Glomerular visceral epithelial cell (primary cell): ENCODE measurements at regions not wholly inside any gene's neighbourhood (a gene's known extent, or its start where the extent isn't known, plus 50 kb on each side); places are given as distances from the start of the nearest gene placed in this dataset.
A peak's percentile ranks its signal among the peaks of the same experiment; 100 is the strongest.

ENCODE experiments used
- DNase-seq: peaks from one replicate; pipeline ENCODE4 v3.0.0-alpha.2; 2016; ENCODE audit errors: extremely low spot score

GRCh38 chr21:35849144-35849543, 211.2 kb downstream of the SETD4 start:
- DNase-seq = no peak

GRCh38 chr21:35843911-35844667, 216.2 kb downstream of the SETD4 start:
- DNase-seq = no peak

- no peak for DNase-seq
These were observed 219.4 kb downstream of the SETD4 start for GRCh38 chr21:35840949-35841348.

- peak; percentile 75 for DNase-seq
These were observed 220.0 kb downstream of the SETD4 start for GRCh38 chr21:35840197-35840799.

- no peak for DNase-seq
These were observed 221.2 kb downstream of the SETD4 start for GRCh38 chr21:35838987-35839763.

GRCh38 chr21:35838350-35838749, 222.0 kb downstream of the SETD4 start:
- no peak for DNase-seq

- no peak for DNase-seq
These were observed 226.3 kb downstream of the SETD4 start for GRCh38 chr21:35833991-35834390.

GRCh38 chr21:35833388-35833787, 226.9 kb downstream of the SETD4 start:
- no peak for DNase-seq

- no peak for DNase-seq
These were observed 229.1 kb downstream of the SETD4 start for GRCh38 chr21:35831230-35831629.

GRCh38 chr21:35829067-35829466, 231.3 kb downstream of the SETD4 start:
- DNase-seq = no peak

GRCh38 chr21:35828161-35828560, 232.2 kb downstream of the SETD4 start:
- DNase-seq = no peak

- no peak for DNase-seq
These were observed 233.3 kb downstream of the SETD4 start for GRCh38 chr21:35827004-35827403.

GRCh38 chr21:35825370-35826353, 234.7 kb downstream of the SETD4 start:
- no peak for DNase-seq

GRCh38 chr21:35824136-35824535, 236.2 kb downstream of the SETD4 start:
- DNase-seq = no peak

GRCh38 chr21:35819134-35819533, 241.2 kb downstream of the SETD4 start:
- no peak for DNase-seq

GRCh38 chr21:35818597-35818996, 241.7 kb downstream of the SETD4 start:
- no peak for DNase-seq

- DNase-seq = no peak
These were observed 245.3 kb downstream of the SETD4 start for GRCh38 chr21:35814858-35815619.

- DNase-seq = no peak
These were observed 247.6 kb downstream of the SETD4 start for GRCh38 chr21:35812679-35813078.

GRCh38 chr21:35811191-35811806, 249.0 kb downstream of the SETD4 start:
- no peak for DNase-seq

- no peak for DNase-seq
These were observed 249.8 kb downstream of the SETD4 start for GRCh38 chr21:35810431-35810970.
